ENCODE measurements at regions not wholly inside any gene's neighbourhood (a gene's known extent, or its start where the extent isn't known, plus 50 kb on each side); places are given as distances from the start of the nearest gene placed in this dataset.

DNA sequence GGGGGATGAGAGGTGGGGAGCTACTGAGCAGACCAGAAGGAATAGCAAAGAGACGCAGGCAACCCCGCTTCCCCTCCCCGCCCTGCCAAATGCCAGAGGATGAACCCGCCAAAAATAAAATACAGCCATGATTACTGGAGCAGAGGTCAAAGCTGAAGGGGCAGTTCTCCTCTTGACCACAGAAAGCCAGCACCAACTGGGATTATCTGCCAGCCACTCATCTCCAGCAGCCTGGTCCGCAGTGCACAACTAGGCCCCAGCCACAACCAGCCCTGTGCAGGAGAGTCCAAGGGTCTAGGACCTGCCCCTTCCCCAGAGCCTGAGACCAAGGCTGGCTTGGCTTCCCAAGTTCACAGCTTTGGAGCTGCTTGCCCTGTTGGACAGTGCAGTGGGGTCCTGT lies 67.4 kb upstream of the BCOR start:
- DNase-seq (ENCODE audit: low spot score), result no peak
- no peaks in the 10 kb centered on the region for H3K9me3 ChIP-seq
- no peaks in the 10 kb centered on the region for H3K36me3 ChIP-seq
- no peak for ATAC-seq (ENCODE audit: insufficient number of reproducible peaks, low FRiP score, low read depth)
- TF ChIP-seq, protein P1, sequence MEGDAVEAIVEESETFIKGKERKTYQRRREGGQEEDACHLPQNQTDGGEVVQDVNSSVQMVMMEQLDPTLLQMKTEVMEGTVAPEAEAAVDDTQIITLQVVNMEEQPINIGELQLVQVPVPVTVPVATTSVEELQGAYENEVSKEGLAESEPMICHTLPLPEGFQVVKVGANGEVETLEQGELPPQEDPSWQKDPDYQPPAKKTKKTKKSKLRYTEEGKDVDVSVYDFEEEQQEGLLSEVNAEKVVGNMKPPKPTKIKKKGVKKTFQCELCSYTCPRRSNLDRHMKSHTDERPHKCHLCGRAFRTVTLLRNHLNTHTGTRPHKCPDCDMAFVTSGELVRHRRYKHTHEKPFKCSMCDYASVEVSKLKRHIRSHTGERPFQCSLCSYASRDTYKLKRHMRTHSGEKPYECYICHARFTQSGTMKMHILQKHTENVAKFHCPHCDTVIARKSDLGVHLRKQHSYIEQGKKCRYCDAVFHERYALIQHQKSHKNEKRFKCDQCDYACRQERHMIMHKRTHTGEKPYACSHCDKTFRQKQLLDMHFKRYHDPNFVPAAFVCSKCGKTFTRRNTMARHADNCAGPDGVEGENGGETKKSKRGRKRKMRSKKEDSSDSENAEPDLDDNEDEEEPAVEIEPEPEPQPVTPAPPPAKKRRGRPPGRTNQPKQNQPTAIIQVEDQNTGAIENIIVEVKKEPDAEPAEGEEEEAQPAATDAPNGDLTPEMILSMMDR (IDR thresholded peaks at IDR 0.05), result no peak
- H3K27ac ChIP-seq, result no peak overlapping the region
- no peaks in the 10 kb centered on the region for H3K27me3 ChIP-seq (replicated peaks; ENCODE audit: insufficient read depth)
- H3K4me1 ChIP-seq (ENCODE audit: control insufficient read depth in 1 of 2, low read depth in 2 of 2), result peaks cover 0 to 8% of the 10 kb centered on the region in 2 donors
- no peak overlapping the region for H3K4me3 ChIP-seq

DNA sequence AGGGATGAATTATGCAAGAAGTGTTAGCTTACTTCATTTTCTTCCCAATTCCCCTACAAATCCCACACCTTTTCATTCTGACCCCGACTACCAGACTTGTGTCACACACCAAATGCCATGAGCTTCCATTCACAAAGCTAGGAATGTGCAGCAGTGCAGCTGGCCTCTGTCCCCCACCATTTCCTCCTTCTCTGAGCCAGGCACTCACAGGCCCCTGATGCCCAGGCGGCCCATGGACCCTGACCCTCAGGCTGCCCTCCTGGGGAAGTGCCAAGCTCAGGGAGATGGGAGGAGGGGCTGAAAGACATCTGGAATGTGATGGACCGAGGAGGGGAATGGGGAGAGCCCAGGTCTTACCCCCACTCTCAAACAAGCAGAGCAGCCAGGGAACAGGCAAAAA lies 67.0 kb upstream of the BCOR start:
- DNase-seq (ENCODE audit: low spot score) (no peak), ATAC-seq (ENCODE audit: insufficient number of reproducible peaks, low FRiP score, low read depth) (no peak)
- H3K27me3 ChIP-seq (replicated peaks; ENCODE audit: insufficient read depth), result no peaks in the 10 kb centered on the region
- H3K27ac ChIP-seq, result no peak overlapping the region
- H3K4me1 ChIP-seq (ENCODE audit: control insufficient read depth in 1 of 2, low read depth in 2 of 2), result peaks cover 0 to 8% of the 10 kb centered on the region in 2 donors
- no peak overlapping the region for H3K4me3 ChIP-seq
- TF ChIP-seq, protein P1 (IDR thresholded peaks at IDR 0.05), result no peak
- no peaks in the 10 kb centered on the region for H3K36me3 ChIP-seq
- no peaks in the 10 kb centered on the region for H3K9me3 ChIP-seq

GRCh38 chrX:40158036-40158706 lies 60.4 kb upstream of the BCOR start:
- Histone ChIP-seq H3K4me3 (peak overlapping the region; percentile 76), H3K4me1 (ENCODE audit: control insufficient read depth in 1 of 2, low read depth in 2 of 2) (no peaks in the 10 kb centered on the region), H3K9me3 (no peaks in the 10 kb centered on the region), H3K27me3 (replicated peaks; ENCODE audit: insufficient read depth) (no peaks in the 10 kb centered on the region), H3K36me3 (no peaks in the 10 kb centered on the region), H3K27ac (peak overlapping the region; percentile 22 to 59)
- DNase-seq (ENCODE audit: low spot score), result no peak
- TF ChIP-seq, protein P1 (IDR thresholded peaks at IDR 0.05), result peak; percentile 32
- ATAC-seq (ENCODE audit: insufficient number of reproducible peaks, low FRiP score, low read depth), result no peak

DNA sequence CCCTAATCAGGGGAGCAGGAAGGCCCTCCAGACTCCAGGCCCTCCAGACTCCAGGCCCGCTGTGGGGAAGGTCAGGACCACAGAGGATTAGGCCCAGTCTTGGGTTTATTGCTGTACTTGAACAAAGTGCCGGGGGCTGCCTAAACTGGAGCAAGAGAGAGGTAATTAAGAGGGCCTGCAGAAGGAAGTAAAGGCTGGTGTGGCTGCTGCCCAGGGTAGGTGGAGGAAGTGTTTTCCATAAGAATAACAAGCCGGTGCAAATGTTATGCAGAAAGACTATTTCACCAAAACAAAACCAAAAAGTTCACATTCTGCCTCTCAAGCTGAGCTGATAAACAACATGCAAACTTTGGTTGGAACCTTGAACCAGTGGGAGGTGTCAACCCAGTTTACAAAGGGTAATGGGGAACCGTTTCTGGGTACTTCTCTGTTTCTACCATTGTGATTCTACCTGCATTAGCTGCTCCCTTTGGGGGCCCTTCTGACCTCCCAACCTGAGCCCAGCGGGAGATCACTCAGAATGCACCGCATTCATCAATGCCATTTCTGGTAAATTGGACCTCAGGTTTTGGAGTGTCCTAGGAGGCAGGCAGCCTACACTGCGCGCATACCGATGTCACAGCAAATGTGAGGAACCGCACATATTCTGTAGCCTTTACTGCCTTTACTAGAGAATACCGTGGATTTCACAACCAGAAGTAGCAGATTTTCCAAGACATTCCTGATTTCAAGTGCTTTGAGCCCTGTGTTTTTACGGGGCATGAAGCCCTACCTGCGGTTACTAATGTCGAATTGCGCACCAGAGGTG lies 59.7 kb upstream of the BCOR start:
- no peaks in the 10 kb centered on the region for H3K4me1 ChIP-seq (ENCODE audit: control insufficient read depth in 1 of 2, low read depth in 2 of 2)
- no peak for ATAC-seq (ENCODE audit: insufficient number of reproducible peaks, low FRiP score, low read depth)

More for the DNA sequence above, 59.7 kb upstream of the BCOR start:
- TF ChIP-seq, protein P1 (IDR thresholded peaks at IDR 0.05), result no peak
- Histone ChIP-seq H3K27me3 (replicated peaks; ENCODE audit: insufficient read depth) (no peaks in the 10 kb centered on the region), H3K9me3 (no peaks in the 10 kb centered on the region), H3K4me3 (peak overlapping the region; percentile 76), H3K27ac (peak overlapping the region in 1 of 2 donors; percentile 22), H3K36me3 (no peaks in the 10 kb centered on the region)
- DNase-seq (ENCODE audit: low spot score), result no peak

Data from thoracic aorta (tissue), 2 donors.